ENCODE measurements at regions not wholly inside any gene's neighbourhood (a gene's known extent, or its start where the extent isn't known, plus 50 kb on each side); places are given as distances from the start of the nearest gene placed in this dataset.

DNA sequence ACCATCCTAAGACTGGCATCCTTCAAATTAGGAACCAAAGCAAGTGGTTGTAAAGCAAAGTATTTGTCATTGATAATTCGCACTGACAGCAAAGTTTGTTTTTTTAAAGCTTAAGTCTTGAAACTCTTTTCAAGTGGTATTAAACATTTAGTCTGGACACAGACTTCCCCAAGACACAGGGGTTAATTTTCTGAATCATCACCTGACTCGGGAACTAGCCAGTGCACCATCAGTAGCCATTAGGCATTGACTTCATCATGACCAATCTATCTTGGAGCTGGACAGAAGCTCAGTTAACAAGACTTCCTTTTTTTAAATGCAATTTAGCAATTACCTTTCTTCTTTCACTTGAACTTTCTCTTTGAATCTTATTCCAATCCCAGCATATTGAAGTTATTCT is 210.6 kb downstream of the ZNF365 start (continued):
- TF ChIP-seq ZNF462 (CRISPR knock-in tag; IDR thresholded peaks at IDR 0.05) (no peak), EZH2phosphoT487 (IDR thresholded peaks at IDR 0.05; ENCODE audit: unreplicated experiment) (no peak), CREB1 (CRISPR knock-in tag; IDR thresholded peaks at IDR 0.05; ENCODE audit: low read depth) (no peak), ZNF114 (CRISPR knock-in tag; IDR thresholded peaks at IDR 0.05) (no peak), ETS1 (IDR thresholded peaks at IDR 0.05) (no peak), ZNF331 (CRISPR knock-in tag; IDR thresholded peaks at IDR 0.05; ENCODE audit: low read depth) (no peak), NANOG (IDR thresholded peaks at IDR 0.05; ENCODE audit: borderline replicate concordance) (no peak), EZH2 (IDR thresholded peaks at IDR 0.05; ENCODE audit: low read depth, unreplicated experiment) (no peak), JUNB (IDR thresholded peaks at IDR 0.05; ENCODE audit: unreplicated experiment) (no peak)
- TF ChIP-seq, protein P1, sequence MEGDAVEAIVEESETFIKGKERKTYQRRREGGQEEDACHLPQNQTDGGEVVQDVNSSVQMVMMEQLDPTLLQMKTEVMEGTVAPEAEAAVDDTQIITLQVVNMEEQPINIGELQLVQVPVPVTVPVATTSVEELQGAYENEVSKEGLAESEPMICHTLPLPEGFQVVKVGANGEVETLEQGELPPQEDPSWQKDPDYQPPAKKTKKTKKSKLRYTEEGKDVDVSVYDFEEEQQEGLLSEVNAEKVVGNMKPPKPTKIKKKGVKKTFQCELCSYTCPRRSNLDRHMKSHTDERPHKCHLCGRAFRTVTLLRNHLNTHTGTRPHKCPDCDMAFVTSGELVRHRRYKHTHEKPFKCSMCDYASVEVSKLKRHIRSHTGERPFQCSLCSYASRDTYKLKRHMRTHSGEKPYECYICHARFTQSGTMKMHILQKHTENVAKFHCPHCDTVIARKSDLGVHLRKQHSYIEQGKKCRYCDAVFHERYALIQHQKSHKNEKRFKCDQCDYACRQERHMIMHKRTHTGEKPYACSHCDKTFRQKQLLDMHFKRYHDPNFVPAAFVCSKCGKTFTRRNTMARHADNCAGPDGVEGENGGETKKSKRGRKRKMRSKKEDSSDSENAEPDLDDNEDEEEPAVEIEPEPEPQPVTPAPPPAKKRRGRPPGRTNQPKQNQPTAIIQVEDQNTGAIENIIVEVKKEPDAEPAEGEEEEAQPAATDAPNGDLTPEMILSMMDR (conservative IDR thresholded peaks at IDR 0.05; ENCODE audit: low read depth in 2 of 2): no peak
